Amniotic epithelial cell (primary cell): ENCODE measurements at regions not wholly inside any gene's neighbourhood (a gene's known extent, or its start where the extent isn't known, plus 50 kb on each side); places are given as distances from the start of the nearest gene placed in this dataset.
"Not testable (repeated sequence)": the region's sequence is repeated elsewhere in the genome, so short reads cannot be mapped to it uniquely, and the experiment has no call there.

Experiments used
- DNase-seq: peaks from one replicate; pipeline ENCODE4 v3.0.0-alpha.2; 2010; ENCODE audit warnings: low read depth

DNA sequence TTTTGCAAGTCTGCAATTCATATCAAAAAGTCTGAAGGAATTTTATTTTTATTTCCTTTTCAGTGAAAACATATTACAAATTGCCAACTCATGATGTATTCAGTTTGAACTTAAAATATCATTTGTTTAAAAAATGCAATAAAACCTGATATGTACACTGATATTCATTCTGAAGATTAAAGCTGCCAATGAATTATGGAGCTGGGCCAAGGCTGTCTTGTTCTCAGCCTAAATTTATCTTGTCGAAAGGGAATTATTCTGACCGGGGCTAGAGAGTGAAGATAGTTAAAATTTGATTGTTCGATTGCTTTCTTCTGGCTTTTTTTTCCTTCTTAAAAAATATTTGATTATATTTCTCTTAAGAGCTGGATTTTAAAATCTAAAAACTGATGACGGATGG, 54.0 kb upstream of the RBFOX1 start:
- DNase-seq = no peak

DNA sequence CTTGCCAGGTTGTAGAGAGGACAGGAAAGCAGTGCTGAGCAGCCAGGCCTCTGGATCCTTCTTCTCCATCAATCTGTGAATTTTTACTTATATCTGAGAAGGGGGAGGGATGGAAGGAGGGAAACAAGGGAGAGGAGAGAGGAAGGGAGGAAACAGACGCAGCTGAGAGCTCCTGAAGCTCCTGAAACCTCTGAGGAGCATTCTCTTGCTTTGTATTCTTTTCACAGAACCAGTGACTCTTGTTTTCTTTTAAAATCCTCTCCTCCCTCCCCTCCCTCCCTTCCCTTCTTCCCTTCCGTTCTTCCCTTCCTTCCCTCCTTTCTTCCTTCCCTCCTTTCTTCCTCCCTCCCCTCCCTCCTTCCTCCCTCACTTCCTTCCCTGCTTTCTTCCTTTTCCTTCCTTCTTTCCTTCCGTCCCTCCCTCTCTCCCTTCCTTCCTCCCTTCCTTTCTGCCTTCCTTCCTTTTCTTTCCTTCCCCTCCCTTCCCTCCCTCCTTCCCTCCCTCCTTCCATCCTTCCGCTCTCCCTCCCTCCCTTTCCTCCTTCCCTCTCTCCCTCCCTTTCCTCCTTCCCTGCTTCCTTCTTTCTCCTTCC, 60.0 kb upstream of the RBFOX1 start:
- no peak for DNase-seq

DNA sequence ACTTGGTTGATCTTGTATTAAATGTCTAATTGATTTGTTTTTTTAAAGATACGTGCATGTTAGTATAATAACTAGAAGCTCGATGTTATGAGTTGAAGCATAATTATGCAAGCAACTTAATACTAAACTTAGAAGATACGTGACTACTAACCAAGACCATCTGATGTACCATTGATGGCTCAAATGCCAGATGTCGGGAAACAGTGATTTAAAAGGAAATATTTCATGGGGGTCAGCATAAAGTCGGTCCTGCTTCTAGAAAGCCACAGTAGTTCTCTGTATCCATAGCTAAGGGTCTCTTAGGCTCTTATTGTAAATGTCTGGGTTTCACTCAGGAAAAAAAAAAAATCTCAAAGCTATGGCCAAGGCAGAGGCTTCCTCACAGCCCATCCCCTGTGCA, 61.2 kb upstream of the RBFOX1 start:
- DNase-seq = no peak

DNA sequence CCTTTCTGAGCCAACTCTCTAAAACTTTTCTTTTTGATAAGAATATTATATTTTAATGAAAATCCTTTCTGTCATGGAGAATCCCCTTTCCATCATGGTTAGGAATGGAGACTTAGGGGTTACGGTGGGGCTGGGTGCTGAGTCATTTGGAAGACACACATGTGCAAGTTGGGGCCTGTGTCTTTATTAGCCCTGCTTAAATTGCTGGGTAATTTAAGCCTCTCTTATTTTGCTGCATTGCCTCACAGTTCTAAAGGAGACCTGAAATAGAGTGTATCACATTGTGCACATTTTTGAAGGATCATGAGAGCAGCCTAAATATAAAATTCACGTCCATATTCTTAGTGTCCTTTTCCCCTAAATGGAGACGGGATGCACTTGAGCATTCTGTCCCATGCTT, 61.8 kb upstream of the RBFOX1 start:
- no peak for DNase-seq

DNA sequence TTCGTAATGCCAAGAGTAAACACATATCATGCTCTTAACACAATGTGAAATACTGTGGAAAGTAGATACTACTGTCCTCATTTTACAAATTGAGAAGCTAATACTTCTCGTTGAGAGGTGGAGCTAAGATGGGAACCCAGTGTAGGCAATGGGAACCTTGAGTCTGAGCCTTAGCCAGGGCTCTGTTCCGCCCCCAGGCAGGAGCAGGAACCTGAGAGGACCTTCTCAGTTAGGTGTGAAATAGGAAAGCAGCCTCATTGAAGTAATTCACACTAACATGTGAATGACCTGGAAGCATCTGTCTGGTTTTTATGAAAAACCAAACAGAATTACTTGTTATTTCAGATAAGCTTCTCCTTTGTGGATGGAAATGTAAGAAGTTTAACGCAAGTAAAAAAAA, 62.6 kb upstream of the RBFOX1 start:
- DNase-seq = no peak

DNA sequence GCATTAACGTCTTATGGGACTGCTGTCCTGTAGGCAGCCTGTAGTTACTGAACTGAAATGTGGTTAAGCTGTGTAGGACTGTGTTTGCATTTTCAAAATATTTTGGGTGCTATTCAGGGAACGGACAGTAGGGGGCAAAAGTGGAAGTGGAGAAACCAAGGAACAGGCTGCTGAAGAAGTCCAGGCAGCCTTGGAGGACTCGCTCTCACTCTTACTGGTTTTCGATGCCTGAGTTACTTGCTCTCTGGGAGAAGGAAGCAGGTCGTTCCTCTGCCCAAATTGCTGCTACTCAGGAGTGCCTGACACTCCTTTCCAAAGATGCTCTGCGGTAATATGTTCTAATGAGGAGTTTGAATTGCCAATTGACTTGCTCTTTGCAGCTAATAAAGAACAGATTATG, 64.5 kb upstream of the RBFOX1 start:
- no peak for DNase-seq

DNA sequence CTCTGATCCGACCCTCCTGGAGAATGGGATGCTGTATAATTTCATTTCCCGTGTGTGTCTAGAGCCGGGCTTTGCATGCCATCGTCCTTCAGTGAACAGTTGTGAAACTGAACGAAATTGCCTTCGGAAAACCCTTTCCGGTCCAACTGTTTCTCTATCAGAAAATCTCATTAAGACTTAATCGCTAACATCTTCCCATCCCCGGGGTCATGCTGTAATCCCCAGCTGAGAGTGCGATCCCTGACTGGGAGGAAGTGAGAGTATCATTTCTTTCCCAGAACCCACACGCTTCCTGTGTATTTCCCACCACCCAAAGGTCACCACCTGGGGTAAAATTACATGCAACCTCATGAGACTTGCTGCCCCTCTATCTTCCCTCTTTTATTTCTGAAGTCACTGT, 75.6 kb upstream of the RBFOX1 start:
- no peak for DNase-seq

DNA sequence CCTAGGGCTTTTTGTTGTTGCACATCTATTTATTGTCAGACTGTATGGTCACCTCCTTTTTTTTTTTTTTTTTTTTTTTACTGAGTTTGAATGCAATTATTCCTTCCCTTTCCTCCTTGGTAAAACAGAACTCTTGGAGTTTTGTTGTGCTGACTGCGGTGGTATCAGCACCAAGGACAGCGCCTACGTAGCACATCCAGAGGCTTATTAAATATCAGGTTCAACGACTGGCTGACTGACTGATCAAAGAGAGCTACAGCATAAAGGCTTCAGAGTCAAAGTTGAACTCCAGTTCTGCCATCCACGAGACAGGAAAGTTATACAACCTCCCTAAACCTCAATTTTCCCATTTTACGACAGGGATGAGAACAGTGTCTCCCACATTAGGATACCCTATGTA, 86.1 kb upstream of the RBFOX1 start:
- no peak for DNase-seq

DNA sequence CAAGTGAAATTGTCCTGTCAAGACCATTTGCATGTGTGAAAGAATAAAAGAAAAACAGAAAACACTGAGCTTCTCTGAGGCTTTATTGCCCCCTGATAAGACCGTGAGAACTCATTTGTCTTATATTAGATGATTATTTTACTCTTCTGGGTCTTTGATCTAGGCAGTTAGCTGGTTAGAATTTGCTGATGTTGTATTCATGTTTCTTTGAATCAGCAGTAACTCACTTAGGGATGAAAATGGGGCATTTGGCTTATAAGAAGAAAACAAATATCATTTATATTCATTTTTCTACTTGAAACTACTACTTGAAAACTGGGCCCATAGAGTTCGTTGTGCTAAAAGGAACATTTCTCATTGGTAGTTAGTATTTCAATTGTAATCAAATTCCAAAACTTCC, 93.1 kb upstream of the RBFOX1 start:
- DNase-seq = no peak

DNA sequence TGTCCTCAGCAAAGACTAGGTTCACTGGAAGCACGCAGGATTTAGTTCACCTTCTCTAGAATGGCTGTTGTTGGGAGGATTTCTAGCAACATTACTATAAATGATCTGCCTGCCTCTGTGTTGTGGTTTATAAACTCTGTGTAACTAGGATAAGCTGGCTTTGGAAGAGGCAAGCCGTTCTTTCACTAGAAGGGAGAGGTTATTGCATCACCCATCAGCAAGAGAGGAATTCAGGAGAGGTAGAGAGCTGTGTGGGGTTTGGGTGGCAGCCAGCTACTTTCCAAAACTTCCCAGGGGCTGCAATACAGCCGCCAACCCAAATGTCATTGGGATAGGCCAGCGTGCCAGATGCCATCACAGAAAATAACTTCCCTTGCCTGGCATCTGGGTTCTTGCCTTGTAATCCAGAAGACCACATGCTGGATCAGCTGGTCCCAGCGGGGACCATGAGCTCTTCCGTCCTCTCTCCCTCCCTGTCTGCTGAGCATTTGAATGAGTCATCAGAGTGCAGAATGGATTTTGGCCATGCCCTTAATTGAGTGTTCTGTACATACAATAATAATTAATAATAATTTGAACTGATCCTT, 95.7 kb upstream of the RBFOX1 start:
- no peak for DNase-seq

DNA sequence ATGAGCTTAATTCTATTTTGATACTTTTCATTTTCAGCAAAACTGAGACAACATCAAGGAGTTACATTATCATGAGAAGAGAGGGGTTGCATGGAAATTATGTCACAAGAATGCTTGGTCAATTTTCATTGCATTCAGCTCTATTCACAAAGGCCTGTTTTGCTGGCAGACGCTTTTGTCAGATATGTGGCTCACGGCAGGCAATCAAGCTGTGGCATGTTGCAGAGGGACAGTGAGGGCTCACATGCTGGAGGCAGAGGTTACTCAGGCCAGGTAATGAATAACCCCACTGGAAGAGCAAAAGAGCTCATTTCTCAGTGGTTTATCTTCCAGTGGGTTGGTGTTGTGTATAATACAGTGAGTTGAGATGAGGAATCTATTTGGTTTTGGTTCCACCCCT, 98.7 kb upstream of the RBFOX1 start:
- DNase-seq = no peak

DNA sequence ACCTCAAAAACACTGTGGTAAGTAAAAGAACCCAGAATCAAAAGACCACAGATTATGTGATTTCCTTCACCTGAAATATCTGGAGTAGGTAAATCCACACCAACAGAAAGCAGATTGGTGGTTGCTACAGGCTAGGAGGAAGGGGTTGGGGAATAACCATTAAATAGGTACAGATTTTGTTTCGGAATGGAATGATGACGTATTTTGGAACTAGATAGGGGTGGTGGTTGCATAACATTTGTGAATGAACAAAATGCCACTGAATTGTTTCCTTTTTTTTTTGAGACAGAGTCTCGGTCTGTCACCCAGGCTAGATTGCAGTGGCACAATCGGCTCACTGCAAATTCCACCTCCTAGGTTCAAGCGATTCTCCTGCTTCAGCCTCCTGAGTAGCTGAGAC, 100.9 kb upstream of the RBFOX1 start:
- no peak for DNase-seq

DNA sequence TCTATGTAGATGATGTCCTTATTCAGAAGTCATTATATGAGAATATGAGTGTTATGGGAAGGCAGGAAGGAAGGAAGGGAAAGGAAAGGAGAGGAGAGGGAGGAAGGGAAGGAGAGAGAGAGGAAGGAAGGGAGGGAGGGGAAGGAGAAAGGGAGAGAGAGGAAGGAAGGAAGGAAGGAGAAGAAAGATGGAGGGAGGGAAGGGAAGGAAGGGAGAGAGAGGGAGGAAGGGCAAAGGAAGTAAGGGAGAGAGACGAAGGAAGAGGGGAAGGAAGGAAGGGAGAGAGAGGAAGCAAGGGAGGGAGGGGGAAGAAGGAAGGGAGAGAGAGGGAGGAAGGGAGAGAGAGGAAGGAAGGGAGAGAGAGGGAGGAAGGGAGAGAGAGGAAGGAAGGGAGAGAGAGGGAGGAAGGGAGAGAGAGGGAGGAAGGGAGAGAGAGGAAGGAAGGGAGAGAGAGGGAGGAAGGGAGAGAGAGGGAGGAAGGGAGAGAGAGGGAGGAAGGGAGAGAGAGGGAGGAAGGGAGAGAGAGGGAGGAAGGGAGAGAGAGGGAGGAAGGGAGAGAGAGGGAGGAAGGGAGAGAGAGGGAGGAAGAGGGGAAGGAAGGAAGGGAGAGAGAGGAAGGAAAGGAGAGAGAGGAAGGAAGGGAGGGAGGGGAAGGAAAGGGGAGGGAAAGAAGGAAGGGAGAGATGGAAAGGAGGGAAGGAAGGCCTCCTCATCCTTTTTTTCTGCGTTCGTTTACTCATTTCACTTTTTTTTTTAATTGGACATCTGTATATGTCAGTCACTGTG, 103.0 kb upstream of the RBFOX1 start:
- DNase-seq = not testable (repeated sequence)

DNA sequence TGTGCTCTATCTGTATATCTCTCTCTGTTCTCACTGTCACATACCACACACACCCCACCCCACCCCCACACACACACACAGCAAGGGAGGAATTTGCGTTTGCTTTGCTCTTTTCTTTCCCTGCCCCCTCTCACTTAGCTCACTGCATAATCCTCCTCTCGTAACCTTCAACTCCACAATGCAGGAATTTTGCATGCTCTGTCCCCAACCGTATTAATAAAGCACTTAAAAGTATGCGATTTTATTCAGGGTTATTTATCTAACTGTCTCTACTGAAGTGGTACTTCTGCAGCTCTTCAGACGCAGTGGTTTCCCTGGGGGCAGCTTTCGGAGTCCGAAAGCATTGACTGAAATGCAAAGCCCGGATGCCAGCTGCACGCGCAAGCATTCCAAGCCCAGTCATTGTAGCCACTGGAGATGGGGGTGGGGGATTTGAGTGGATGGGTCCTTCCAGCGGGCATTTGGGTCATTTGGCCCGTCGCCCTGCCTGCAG, 105.4 kb upstream of the RBFOX1 start:
- DNase-seq = no peak

DNA sequence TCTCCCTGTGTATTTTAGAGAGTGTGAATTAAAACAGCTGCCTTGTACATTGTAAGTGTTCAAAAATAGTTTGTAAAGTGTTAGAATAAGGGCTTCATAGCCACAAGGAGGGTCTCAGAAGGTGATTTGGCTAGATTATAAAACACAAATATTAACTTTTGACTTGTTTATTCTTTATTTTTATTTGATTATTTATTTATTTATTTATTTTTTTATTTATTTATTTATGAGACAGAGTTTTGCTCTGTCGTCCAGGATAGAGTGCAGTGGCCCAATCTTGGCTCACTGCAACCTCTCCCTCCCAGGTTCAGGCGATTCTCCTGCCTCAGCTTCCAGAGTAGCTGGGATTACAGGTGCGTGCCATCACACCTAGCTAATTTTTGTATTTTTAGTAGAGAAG, 111.5 kb upstream of the RBFOX1 start:
- no peak for DNase-seq

DNA sequence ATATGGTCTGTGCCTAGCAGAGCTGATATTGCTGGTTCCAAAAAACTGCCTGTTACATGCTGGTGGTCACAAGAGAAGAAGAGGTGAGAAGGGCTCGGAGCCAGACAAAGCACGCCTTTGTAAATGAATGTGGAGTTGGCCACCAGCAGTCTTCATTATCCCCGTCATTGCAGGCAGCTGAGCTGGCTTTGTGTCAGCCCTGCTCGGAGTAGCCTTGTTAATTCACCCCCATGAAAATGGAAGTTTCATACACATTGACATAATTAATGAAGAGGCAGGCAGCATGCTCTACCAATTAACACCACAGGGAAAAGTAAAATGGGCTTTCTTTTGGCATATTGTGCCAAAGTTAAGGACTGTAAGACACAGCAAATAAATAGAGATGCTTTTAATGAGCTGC, 113.7 kb upstream of the RBFOX1 start:
- DNase-seq = no peak

DNA sequence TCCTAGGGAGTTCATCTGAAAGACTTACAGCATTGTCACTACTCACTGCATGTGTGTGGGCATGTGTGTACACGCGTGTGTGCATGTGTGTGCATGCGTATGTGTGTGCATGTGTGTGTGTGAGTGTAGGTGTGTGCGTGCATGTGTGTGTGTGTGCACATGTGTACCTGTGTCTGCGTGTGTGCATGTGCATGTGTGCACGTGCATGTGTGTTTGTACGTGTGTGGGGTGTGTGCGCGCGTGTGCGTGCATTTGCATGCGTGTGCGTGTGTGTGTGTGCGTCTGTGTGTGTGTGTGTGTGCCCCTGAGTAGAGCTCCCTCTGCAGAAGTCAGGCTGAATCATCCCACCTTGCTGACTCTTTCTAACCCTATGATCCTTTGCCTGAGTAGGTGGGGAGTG, 114.8 kb upstream of the RBFOX1 start:
- no peak for DNase-seq

DNA sequence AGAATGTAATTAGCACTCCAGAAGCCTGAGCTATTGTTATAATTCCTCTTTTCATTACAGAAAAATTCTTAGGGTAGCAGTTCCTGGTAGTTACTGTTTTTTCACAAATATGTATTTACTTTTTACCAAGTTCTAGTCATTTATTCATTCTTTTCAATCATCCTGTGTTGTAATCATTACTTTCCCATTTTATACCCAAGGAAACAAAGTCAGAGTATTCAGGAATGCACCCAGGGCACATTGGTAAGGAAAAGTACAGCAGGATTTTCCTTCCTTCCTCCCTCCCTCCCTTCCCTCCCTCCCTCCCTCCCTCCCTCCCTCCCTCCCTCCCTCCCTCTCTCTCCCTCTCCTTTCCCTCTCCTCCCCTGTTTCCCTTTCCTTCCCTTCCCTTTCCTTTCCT, 115.9 kb upstream of the RBFOX1 start:
- DNase-seq = no peak

DNA sequence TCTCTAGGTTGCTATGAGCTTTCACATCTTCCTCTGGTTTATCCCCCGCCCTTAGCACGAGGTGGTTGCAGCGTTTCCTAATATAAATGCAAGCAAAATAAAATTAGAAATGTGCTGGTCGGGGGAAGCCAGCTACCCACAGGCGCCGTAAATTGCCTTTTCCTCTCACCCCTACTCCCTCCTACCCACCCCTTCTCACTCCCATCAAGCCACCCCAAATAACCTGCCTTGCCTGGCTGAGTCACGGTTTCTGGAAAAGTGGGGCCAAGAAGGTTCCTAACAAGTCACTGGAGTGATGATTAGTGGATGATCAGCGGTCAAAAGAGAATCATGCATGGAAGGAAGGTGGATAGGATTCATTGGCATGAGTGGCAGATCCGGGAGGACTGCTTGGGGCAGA, 120.9 kb upstream of the RBFOX1 start:
- no peak for DNase-seq

DNA sequence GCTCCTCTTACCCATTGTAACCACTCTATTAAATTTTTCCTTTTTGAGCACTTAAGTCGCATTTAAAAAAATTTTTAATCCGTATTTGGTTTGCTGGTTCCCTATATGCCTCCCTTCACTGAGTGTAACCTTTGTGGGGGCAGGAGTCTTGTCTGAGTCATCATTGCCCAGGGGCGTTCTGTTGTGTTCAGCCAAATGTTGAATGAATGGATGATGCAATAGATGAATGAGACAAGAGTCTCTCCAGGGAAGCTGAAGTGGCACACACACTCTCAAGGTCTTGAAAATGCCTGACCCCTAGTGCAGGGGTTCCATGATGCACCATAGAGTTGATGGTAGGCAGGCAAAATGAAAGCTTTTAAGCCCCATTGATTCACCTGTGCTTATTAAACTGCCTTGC, 123.0 kb upstream of the RBFOX1 start:
- DNase-seq = no peak

DNA sequence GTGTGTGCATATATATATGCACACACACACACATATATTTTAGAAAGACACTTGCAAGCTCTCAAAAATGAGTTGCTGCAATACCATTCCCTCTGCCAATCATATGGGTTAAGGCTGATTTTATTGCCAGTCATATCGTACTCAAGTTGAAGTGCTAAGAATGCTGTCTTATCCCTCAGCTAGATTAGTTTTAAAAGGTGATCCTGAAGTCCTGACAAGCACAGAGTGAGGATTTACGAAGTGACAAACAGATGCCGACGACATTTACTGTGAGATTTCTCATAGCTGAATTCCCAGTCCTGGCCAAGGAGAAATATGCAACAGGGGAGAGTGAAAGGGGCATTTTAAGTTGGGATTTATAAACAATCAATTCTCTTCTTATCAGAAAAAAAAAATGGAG, 126.2 kb upstream of the RBFOX1 start:
- no peak for DNase-seq

DNA sequence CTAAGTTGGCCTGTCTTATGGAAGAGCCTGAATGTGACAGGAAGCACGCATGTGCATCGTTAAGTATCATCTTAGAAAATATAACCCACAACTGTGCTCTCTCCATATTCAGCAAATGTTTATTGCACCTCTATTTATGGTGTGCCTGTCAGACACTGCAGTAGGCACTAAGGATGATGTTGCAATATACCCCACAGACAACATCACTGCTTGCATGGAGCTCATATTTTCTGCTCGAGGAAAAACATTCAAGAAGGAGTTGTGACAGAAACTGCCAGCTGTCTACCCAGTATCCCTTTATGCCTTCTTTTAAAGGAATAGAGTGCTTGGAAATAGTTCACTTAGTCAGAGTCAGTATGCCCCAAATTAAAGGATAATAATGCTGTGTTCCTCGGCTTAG, 132.3 kb upstream of the RBFOX1 start:
- DNase-seq = no peak

DNA sequence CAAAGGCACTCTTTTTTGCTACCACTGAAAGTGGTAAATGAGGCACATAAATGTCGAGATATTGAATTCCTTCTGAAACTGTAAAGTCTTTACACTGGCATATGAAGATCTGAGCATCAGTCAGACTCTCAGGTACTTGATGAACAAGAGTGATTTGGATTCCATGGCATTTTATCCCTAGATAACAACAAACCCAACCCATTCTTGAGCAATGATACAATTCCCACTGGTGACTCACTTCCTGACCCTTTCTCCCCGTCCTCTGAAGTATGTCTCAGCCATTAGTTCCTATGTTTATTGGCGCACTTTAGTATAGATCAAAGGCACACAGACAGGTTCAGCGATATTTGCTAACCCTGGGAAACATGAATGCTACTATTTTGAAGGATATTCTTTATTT, 147.0 kb upstream of the RBFOX1 start:
- no peak for DNase-seq

DNA sequence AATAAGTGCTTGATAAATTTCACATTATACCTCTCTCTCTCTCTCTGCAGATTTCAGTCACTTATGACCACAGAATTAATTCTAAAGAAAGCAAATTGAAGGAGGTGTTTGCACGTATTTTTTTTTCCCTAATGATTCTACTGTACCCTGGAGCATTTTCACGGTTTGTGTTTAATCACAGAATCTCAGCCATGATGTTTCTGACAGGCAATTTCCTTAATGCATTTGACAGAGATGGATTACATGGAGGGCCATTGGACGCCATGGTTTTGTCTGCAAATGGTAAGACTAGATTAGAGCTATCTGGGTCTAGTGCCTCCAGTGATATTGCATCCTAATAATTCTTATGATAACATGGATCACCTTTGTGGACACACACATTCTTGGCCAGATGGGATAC, 147.5 kb upstream of the RBFOX1 start:
- no peak for DNase-seq
